ENCODE measurements at regions not wholly inside any gene's neighbourhood (a gene's known extent, or its start where the extent isn't known, plus 50 kb on each side); places are given as distances from the start of the nearest gene placed in this dataset.

DNA sequence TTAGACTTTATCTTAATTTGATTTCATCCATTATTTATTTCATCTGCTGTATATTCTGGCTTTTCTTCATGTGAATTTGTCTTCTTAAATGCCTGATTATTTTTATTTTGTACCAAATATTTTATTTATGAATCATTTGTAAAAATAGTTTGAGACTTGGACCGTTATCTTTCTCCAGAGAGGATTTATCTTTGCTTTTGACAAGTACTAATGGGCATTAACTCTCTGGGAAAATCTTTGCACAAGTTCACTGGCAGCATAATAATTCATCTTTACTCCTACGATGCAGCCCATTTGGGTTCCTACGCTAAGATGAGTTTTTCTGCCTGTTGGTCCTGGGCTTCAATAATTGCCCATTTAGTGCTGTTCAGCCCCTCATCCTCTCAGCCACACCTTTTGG lies 131.0 kb upstream of the RORB start:
- no peak overlapping the region for H3K27ac ChIP-seq (ENCODE audit: low read depth in 1 of 3, low read length in 2 of 3)
- H3K4me3 ChIP-seq (ENCODE audit: low read depth in 1 of 3, low read length in 3 of 3) = no peak overlapping the region
- DNase-seq (no peak), FAIRE-seq (no peak)
- H3K36me3 ChIP-seq (ENCODE audit: control insufficient read depth in 3 of 3, insufficient read depth in 2 of 3, low read depth in 1 of 3, low read length in 3 of 3) = no peaks in the 10 kb centered on the region
- no peaks in the 10 kb centered on the region for H3K27me3 ChIP-seq (ENCODE audit: control insufficient read depth in 3 of 3, insufficient read depth in 3 of 3, low read length in 3 of 3)
- no peaks in the 10 kb centered on the region for H3K4me1 ChIP-seq (ENCODE audit: control insufficient read depth in 3 of 3, insufficient read depth in 2 of 3, low read depth in 1 of 3, low read length in 2 of 3)
- H3K9me3 ChIP-seq (ENCODE audit: control insufficient read depth in 2 of 2, insufficient read depth in 1 of 2, low read depth in 1 of 2, low read length in 1 of 2) = no peaks in the 10 kb centered on the region
- WGBS, 3 donors = 71 to 82% (median 79%) methylated on average over 3 of the region's 3 CpGs

DNA sequence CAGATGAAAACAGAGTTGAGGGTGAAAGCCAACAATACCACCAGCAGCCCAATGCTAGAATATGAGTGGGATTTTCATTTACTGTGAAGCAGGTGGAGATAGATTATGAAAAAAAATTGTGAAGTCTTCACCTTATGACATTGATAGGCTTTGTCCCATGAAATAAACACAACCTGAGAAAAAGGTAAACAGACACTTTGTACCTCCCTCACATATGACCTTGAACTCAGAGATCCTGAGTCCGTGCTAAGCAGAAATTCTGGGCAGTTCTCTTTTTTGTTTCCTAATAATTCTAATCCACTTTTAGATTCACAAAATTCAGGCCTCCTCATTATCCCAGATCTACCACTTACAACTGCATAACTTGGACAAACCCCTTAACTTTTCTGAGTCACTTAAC lies 127.3 kb upstream of the RORB start:
- 30 to 31% (median 31%) methylated on average over 1 of the region's 1 CpG for WGBS, 3 donors
- DNase-seq (no peak), FAIRE-seq (no peak)
- Histone ChIP-seq H3K9me3 (ENCODE audit: control insufficient read depth in 2 of 2, insufficient read depth in 1 of 2, low read depth in 1 of 2, low read length in 1 of 2) (no peaks in the 10 kb centered on the region), H3K4me1 (ENCODE audit: control insufficient read depth in 3 of 3, insufficient read depth in 2 of 3, low read depth in 1 of 3, low read length in 2 of 3) (no peaks in the 10 kb centered on the region), H3K27me3 (ENCODE audit: control insufficient read depth in 3 of 3, insufficient read depth in 3 of 3, low read length in 3 of 3) (no peaks in the 10 kb centered on the region), H3K27ac (ENCODE audit: low read depth in 1 of 3, low read length in 2 of 3) (no peak overlapping the region), H3K36me3 (ENCODE audit: control insufficient read depth in 3 of 3, insufficient read depth in 2 of 3, low read depth in 1 of 3, low read length in 3 of 3) (no peaks in the 10 kb centered on the region), H3K4me3 (ENCODE audit: low read depth in 1 of 3, low read length in 3 of 3) (no peak overlapping the region)

DNA sequence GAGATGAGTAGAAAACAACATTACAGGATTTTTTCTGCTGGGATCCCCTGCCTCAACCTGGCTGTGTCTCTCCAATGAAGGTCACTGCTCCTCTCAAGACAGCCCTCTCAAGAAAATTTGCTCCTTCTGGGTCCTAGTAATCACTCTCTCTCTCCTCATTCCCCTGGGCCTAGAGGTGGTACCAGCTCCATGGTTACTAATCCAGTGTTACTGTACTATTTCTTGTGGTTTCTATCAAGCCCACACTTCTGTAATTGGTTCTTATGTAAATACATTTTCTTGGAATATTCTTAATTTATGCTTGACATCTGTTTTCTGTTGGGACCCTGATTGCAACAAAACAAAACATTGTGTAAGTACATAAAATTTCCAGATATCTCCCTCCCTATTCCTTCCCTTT lies 123.8 kb upstream of the RORB start:
- no peak for DNase-seq
- no peaks in the 10 kb centered on the region for H3K4me1 ChIP-seq (ENCODE audit: control insufficient read depth in 3 of 3, insufficient read depth in 2 of 3, low read depth in 1 of 3, low read length in 2 of 3)
- no peaks in the 10 kb centered on the region for H3K36me3 ChIP-seq (ENCODE audit: control insufficient read depth in 3 of 3, insufficient read depth in 2 of 3, low read depth in 1 of 3, low read length in 3 of 3)

DNA sequence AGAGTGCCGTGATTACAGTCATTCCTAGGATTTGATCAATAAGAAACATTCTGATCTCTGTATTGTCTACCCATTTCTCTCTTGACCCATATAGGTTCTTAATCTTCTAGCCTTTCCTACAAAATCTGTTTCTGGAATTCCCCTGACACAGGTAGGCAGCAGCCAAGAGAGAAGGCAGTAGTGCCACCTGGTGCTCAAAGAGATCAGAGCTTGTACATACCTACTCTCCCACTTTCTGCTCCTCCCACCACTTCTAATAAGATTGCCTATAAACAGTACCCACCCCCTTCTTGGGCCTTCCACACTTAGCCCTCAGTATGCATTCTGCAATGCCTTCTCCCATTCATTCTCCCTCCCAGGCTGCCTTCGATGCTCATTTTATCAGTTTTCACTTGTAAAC lies 117.4 kb upstream of the RORB start:
- Histone ChIP-seq H3K4me3 (ENCODE audit: low read depth in 1 of 3, low read length in 3 of 3) (no peak overlapping the region), H3K27me3 (ENCODE audit: control insufficient read depth in 3 of 3, insufficient read depth in 3 of 3, low read length in 3 of 3) (no peaks in the 10 kb centered on the region), H3K36me3 (ENCODE audit: control insufficient read depth in 3 of 3, insufficient read depth in 2 of 3, low read depth in 1 of 3, low read length in 3 of 3) (no peaks in the 10 kb centered on the region), H3K4me1 (ENCODE audit: control insufficient read depth in 3 of 3, insufficient read depth in 2 of 3, low read depth in 1 of 3, low read length in 2 of 3) (no peaks in the 10 kb centered on the region), H3K9me3 (ENCODE audit: control insufficient read depth in 2 of 2, insufficient read depth in 1 of 2, low read depth in 1 of 2, low read length in 1 of 2) (no peaks in the 10 kb centered on the region), H3K27ac (ENCODE audit: low read depth in 1 of 3, low read length in 2 of 3) (no peak overlapping the region)
- DNase-seq (peak; percentile 20 to 27), FAIRE-seq (no peak)
- 44 to 55% (median 52%) methylated on average over 2 of the region's 2 CpGs for WGBS, 3 donors

More for the DNA sequence above, 123.8 kb upstream of the RORB start:
- H3K27me3 ChIP-seq (ENCODE audit: control insufficient read depth in 3 of 3, insufficient read depth in 3 of 3, low read length in 3 of 3) = no peaks in the 10 kb centered on the region
- H3K9me3 ChIP-seq (ENCODE audit: control insufficient read depth in 2 of 2, insufficient read depth in 1 of 2, low read depth in 1 of 2, low read length in 1 of 2) = no peaks in the 10 kb centered on the region
- FAIRE-seq = no peak
- no peak overlapping the region for H3K4me3 ChIP-seq (ENCODE audit: low read depth in 1 of 3, low read length in 3 of 3)
- no peak overlapping the region for H3K27ac ChIP-seq (ENCODE audit: low read depth in 1 of 3, low read length in 2 of 3)

DNA sequence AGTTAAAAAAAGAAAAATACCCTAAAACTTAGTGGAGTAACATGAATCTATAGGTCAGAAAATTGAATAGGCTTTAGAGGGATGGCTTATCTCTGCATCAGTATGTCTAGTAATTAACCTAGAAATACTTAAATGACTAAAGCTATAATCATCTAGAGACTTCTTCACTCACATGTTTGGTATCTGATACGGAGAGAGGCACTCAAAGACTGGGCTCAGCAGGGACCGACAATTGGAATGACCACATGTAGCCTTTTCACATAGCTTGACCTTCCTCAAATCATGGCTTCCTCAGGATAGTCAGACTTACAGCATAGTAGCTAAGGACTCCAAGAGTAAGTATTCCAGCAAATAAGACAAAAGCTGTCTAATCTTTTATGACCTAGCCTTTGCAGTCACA lies 105.3 kb upstream of the RORB start:
- no peak overlapping the region for H3K4me3 ChIP-seq (ENCODE audit: low read depth in 1 of 3, low read length in 3 of 3)
- no peak for DNase-seq
- no peak overlapping the region for H3K27ac ChIP-seq (ENCODE audit: low read depth in 1 of 3, low read length in 2 of 3)
- H3K27me3 ChIP-seq (ENCODE audit: control insufficient read depth in 3 of 3, insufficient read depth in 3 of 3, low read length in 3 of 3) = no peaks in the 10 kb centered on the region
- H3K4me1 ChIP-seq (ENCODE audit: control insufficient read depth in 3 of 3, insufficient read depth in 2 of 3, low read depth in 1 of 3, low read length in 2 of 3) = no peaks in the 10 kb centered on the region
- no peaks in the 10 kb centered on the region for H3K9me3 ChIP-seq (ENCODE audit: control insufficient read depth in 2 of 2, insufficient read depth in 1 of 2, low read depth in 1 of 2, low read length in 1 of 2)
- FAIRE-seq = no peak
- 89 to 95% (median 90%) methylated on average over 2 of the region's 2 CpGs for WGBS, 3 donors
- no peaks in the 10 kb centered on the region for H3K36me3 ChIP-seq (ENCODE audit: control insufficient read depth in 3 of 3, insufficient read depth in 2 of 3, low read depth in 1 of 3, low read length in 3 of 3)

DNA sequence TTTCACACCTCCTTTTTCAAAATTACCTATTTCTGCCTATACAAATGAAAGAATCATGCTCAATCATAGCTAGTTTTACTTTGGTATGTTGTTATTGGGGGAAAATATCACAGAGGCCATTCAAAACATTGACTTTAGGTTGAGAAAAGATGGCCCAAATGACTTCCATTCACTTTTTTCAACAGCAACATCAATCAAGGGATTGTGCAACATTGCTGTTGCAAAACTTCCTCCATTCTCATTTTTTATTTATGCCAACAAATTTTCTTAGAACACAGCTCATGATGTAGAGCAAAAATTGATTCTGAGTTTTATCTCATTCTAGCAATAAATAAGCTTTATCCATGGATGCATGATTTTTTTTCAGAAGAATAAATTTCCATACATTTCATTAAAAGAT lies 93.6 kb upstream of the RORB start:
- DNase-seq (no peak), FAIRE-seq (no peak)
- no peak overlapping the region for H3K27ac ChIP-seq (ENCODE audit: low read depth in 1 of 3, low read length in 2 of 3)
- no peaks in the 10 kb centered on the region for H3K36me3 ChIP-seq (ENCODE audit: control insufficient read depth in 3 of 3, insufficient read depth in 2 of 3, low read depth in 1 of 3, low read length in 3 of 3)
- no peaks in the 10 kb centered on the region for H3K9me3 ChIP-seq (ENCODE audit: control insufficient read depth in 2 of 2, insufficient read depth in 1 of 2, low read depth in 1 of 2, low read length in 1 of 2)
- no peaks in the 10 kb centered on the region for H3K4me1 ChIP-seq (ENCODE audit: control insufficient read depth in 3 of 3, insufficient read depth in 2 of 3, low read depth in 1 of 3, low read length in 2 of 3)
- H3K27me3 ChIP-seq (ENCODE audit: control insufficient read depth in 3 of 3, insufficient read depth in 3 of 3, low read length in 3 of 3) = no peaks in the 10 kb centered on the region
- no peak overlapping the region for H3K4me3 ChIP-seq (ENCODE audit: low read depth in 1 of 3, low read length in 3 of 3)

DNA sequence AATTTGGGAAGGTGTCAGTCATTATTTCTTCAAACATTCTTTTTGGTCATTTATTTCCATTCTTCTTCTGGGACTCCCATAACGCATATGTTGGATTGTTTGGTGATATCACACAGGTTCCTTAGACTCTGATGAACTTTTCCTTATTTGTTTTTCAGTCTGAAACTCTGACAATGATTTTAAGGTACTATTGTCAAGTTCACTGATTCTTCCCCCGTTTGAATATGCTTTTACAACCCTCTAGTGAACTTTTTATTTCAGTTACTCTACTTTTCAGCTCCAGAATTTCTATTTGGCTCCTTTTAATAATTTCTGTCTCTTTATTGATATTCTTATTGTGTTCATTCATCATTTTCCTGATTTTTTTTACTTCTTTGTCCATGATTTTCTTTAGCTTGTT lies 92.5 kb upstream of the RORB start:
- H3K36me3 ChIP-seq (ENCODE audit: control insufficient read depth in 3 of 3, insufficient read depth in 2 of 3, low read depth in 1 of 3, low read length in 3 of 3) = no peaks in the 10 kb centered on the region
- H3K9me3 ChIP-seq (ENCODE audit: control insufficient read depth in 2 of 2, insufficient read depth in 1 of 2, low read depth in 1 of 2, low read length in 1 of 2) = no peaks in the 10 kb centered on the region
- H3K27ac ChIP-seq (ENCODE audit: low read depth in 1 of 3, low read length in 2 of 3) = no peak overlapping the region
- WGBS, 3 donors = 55 to 76% (median 70%) methylated on average over 2 of the region's 2 CpGs
- DNase-seq = no peak
- no peaks in the 10 kb centered on the region for H3K4me1 ChIP-seq (ENCODE audit: control insufficient read depth in 3 of 3, insufficient read depth in 2 of 3, low read depth in 1 of 3, low read length in 2 of 3)
- FAIRE-seq = no peak
- H3K27me3 ChIP-seq (ENCODE audit: control insufficient read depth in 3 of 3, insufficient read depth in 3 of 3, low read length in 3 of 3) = no peaks in the 10 kb centered on the region
- no peak overlapping the region for H3K4me3 ChIP-seq (ENCODE audit: low read depth in 1 of 3, low read length in 3 of 3)

DNA sequence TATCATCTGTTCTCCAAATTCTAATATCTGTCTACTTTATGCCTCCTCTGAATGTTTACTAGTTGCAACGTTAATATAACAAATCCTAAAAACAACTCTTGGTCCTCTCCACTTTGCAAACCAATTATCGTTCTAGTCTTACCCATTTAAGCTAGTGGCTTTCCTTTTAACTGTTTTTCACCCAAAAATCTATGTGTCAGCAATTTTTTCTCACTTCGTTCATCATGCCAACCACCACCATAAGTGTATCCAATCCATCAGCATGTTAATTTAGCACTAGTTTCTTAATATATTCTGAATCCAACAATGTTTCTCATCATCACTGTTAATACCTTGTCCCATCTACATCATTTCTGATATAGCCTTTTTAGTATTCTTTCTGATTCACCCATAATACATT lies 90.0 kb upstream of the RORB start:
- Histone ChIP-seq H3K36me3 (ENCODE audit: control insufficient read depth in 3 of 3, insufficient read depth in 2 of 3, low read depth in 1 of 3, low read length in 3 of 3) (no peaks in the 10 kb centered on the region), H3K4me3 (ENCODE audit: low read depth in 1 of 3, low read length in 3 of 3) (no peak overlapping the region), H3K9me3 (ENCODE audit: control insufficient read depth in 2 of 2, insufficient read depth in 1 of 2, low read depth in 1 of 2, low read length in 1 of 2) (no peaks in the 10 kb centered on the region), H3K27ac (ENCODE audit: low read depth in 1 of 3, low read length in 2 of 3) (no peak overlapping the region), H3K4me1 (ENCODE audit: control insufficient read depth in 3 of 3, insufficient read depth in 2 of 3, low read depth in 1 of 3, low read length in 2 of 3) (no peaks in the 10 kb centered on the region), H3K27me3 (ENCODE audit: control insufficient read depth in 3 of 3, insufficient read depth in 3 of 3, low read length in 3 of 3) (no peaks in the 10 kb centered on the region)
- FAIRE-seq (no peak), DNase-seq (no peak)
- 44 to 67% (median 61%) methylated on average over 3 of the region's 3 CpGs for WGBS, 3 donors

DNA sequence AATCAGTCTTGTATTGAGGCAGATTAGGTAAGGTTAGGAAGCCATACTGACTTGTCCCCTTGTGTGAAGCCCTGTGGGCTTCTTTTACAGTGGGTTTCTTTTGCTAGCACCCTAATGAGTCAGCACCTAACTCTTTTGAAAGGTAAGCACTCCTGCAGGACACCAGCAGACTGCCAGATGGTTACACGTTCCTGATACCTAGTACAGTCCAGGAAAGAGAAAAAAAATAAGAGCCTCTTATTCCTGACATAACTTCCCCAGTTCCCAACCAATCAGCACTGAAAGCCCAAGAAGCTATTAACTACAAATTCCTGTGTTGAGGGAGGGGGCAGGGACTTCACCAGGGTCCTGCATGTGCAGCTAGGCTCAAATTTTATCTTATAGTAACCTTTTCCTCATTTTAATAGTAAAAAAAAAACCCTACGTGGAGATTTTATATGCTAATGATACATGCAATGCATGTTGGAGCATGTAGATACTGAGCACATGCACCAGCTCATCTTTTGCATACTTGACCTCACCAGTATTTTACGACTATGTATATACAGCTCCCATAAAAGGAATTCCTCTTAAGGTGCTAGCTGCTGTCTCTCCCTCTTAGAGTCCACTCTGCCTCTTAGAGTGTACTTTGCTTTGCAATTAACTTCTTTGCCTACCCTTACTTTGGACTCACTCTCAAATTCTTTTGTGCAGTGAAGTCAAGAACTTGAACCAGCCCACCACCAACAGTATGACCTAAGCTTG lies 84.7 kb upstream of the RORB start:
- Histone ChIP-seq H3K27me3 (ENCODE audit: control insufficient read depth in 3 of 3, insufficient read depth in 3 of 3, low read length in 3 of 3) (no peaks in the 10 kb centered on the region), H3K4me1 (ENCODE audit: control insufficient read depth in 3 of 3, insufficient read depth in 2 of 3, low read depth in 1 of 3, low read length in 2 of 3) (no peaks in the 10 kb centered on the region), H3K27ac (ENCODE audit: low read depth in 1 of 3, low read length in 2 of 3) (no peak overlapping the region), H3K4me3 (ENCODE audit: low read depth in 1 of 3, low read length in 3 of 3) (no peak overlapping the region), H3K36me3 (ENCODE audit: control insufficient read depth in 3 of 3, insufficient read depth in 2 of 3, low read depth in 1 of 3, low read length in 3 of 3) (no peaks in the 10 kb centered on the region), H3K9me3 (ENCODE audit: control insufficient read depth in 2 of 2, insufficient read depth in 1 of 2, low read depth in 1 of 2, low read length in 1 of 2) (no peaks in the 10 kb centered on the region)
- 47 to 67% (median 48%) methylated on average over 3 of the region's 3 CpGs for WGBS, 3 donors
- FAIRE-seq = no peak
- DNase-seq = no peak
